IMR-90 (cell line): ENCODE measurements at regions not wholly inside any gene's neighbourhood (a gene's known extent, or its start where the extent isn't known, plus 50 kb on each side); places are given as distances from the start of the nearest gene placed in this dataset.

Experiments
- BHLHE40 ChIP-seq: fragments of 150-350 bp; IDR thresholded peaks from 2 replicates; pipeline ENCODE4 v1.6.1; 2016; ENCODE audit warnings: mild to moderate bottlenecking, low read depth, low read length
- CEBPB ChIP-seq: IDR thresholded peaks from 2 replicates; pipeline ENCODE4 v1.6.1; 2012; ENCODE audit warnings: low read depth, low read length, improper control_type of control experiment
- CHD1 ChIP-seq: IDR thresholded peaks from 2 replicates; pipeline ENCODE4 v1.6.1; 2012; ENCODE audit warnings: low read depth, low read length, improper control_type of control experiment
- CTCF ChIP-seq: conservative IDR thresholded peaks from 2 replicates; pipeline ENCODE4 v1.5.1; 2012; ENCODE audit warnings: mild to moderate bottlenecking, low read depth, low read length, improper control_type of control experiment
- MAZ ChIP-seq: IDR thresholded peaks from 2 replicates; pipeline ENCODE4 v1.6.1; 2012; ENCODE audit warnings: low read depth, mild to moderate bottlenecking, low read length, improper control_type of control experiment, moderate library complexity, borderline replicate concordance
- NFE2L2 ChIP-seq: fragments of 150-350 bp; IDR thresholded peaks from 2 replicates; pipeline ENCODE4 v1.6.1; 2016; ENCODE audit warnings: low read depth, mild to moderate bottlenecking, low read length
- POLR2A ChIP-seq: IDR thresholded peaks from 2 replicates; pipeline ENCODE4 v1.6.1; 2012; ENCODE audit warnings: mild to moderate bottlenecking, low read depth, low read length
- RAD21 ChIP-seq: IDR thresholded peaks from 2 replicates; pipeline ENCODE4 v1.6.1; 2012; ENCODE audit warnings: low read length, improper control_type of control experiment
- RCOR1 ChIP-seq: IDR thresholded peaks from 2 replicates; pipeline ENCODE4 v1.6.1; 2012; ENCODE audit warnings: mild to moderate bottlenecking, low read length, improper control_type of control experiment; ENCODE audit not compliant: insufficient replicate concordance
- RFX5 ChIP-seq: IDR thresholded peaks from 2 replicates; pipeline ENCODE4 v1.8.0; 2012; ENCODE audit warnings: low read depth, mild to moderate bottlenecking, low read length, moderate library complexity
- SMC3 ChIP-seq: fragments of 150-350 bp; IDR thresholded peaks from 2 replicates; pipeline ENCODE4 v1.6.1; 2016; ENCODE audit warnings: low read depth, mild to moderate bottlenecking, antibody characterized with exemption, low read length, moderate library complexity
- USF2 ChIP-seq: fragments of 150-350 bp; IDR thresholded peaks from 2 replicates; pipeline ENCODE4 v1.6.1; 2017; ENCODE audit warnings: mild to moderate bottlenecking, antibody characterized with exemption, low read length, low read depth

GRCh38 chr5:168048486-168048885 lies 243.0 kb upstream of the WWC1 start:
- TF ChIP-seq CTCF (no peak), NFE2L2 (no peak), POLR2A (no peak), RFX5 (no peak), CHD1 (no peak), RAD21 (no peak), SMC3 (no peak), USF2 (no peak), BHLHE40 (no peak), MAZ (no peak), RCOR1 (no peak), CEBPB (no peak)
